ENCODE measurements at regions not wholly inside any gene's neighbourhood (a gene's known extent, or its start where the extent isn't known, plus 50 kb on each side); places are given as distances from the start of the nearest gene placed in this dataset.

DNA sequence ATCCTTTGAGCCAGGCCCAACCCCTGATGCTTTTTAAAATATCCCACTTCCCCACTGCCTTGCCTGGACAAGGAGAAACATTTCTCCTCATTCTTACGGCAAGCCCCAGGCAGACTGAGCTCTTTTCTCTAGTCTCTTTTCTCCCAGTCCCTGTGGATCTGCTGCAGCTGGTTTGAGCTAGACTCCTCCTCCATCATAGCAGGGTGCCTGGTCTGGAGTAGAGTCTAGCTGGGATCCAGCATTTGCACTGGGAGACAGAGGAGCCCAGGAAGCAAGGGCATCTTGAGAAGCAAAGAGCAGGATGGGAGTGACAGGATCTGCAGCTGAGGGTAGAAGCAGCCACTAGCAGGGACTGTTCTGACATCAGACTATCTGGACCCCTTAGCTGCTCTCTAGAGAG is 562.3 kb upstream of the COBL start:
- TF ChIP-seq KLF1 (tag by site-specific recombination; IDR thresholded peaks at IDR 0.05), result no peak
- TF ChIP-seq, protein P1, sequence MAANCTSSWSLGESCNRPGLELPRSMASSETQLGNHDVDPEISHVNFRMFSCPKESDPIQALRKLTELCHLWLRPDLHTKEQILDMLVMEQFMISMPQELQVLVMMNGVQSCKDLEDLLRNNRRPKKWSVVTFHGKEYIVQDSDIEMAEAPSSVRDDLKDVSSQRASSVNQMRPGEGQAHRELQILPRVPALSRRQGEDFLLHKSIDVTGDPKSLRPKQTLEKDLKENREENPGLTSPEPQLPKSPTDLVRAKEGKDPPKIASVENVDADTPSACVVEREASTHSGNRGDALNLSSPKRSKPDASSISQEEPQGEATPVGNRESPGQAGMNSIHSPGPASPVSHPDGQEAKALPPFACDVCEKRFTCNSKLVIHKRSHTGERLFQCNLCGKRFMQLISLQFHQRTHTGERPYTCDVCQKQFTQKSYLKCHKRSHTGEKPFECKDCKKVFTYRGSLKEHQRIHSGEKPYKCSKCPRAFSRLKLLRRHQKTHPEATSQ (tag by site-specific recombination; IDR thresholded peaks at IDR 0.05), result no peak

All from HEK293 (cell line).